SH-SY5Y (cell line): ENCODE measurements at regions not wholly inside any gene's neighbourhood (a gene's known extent, or its start where the extent isn't known, plus 50 kb on each side); places are given as distances from the start of the nearest gene placed in this dataset.

Experiments used
- GATA2 ChIP-seq: IDR thresholded peaks from 2 replicates; pipeline ENCODE4 v1.6.1; 2011; ENCODE audit warnings: mild to moderate bottlenecking, low read depth, low read length
- GATA3 ChIP-seq: IDR thresholded peaks from 2 replicates; pipeline ENCODE4 v1.6.1; 2011; ENCODE audit warnings: low read depth, mild to moderate bottlenecking, low read length, moderate library complexity

GRCh38 chr17:13665872-13666635 lies 64.3 kb upstream of the HS3ST3A1 start:
- TF ChIP-seq GATA3 (no peak), GATA2 (no peak)

- TF ChIP-seq GATA2: no peak
- TF ChIP-seq GATA3: no peak
Observed at GRCh38 chr17:13671341-13671740, 69.6 kb upstream of the HS3ST3A1 start.

DNA sequence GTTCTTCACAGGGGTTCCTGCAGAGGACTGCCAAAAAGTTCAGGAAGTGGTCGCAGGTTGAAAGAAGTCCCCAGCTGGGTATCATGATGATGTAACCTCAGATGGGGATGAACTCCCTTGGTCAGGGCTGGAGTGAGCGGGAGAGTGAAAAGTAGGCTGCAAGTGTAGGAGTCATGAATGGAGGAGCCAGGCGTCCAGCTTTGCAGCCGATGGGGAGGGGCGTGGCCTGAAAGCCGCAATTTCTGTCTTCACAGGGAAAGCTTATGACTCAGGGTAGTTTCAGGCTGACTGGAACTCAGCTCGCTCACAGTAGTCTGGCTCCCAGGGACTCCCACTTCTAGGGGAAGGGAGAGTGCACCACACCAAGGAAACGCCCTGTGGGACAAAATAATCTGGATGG lies 70.0 kb upstream of the HS3ST3A1 start:
- TF ChIP-seq GATA2 (no peak), GATA3 (no peak)

GRCh38 chr17:13678361-13678760 lies 76.6 kb upstream of the HS3ST3A1 start:
- TF ChIP-seq GATA3 (no peak), GATA2 (no peak)

- TF ChIP-seq GATA2: no peak
- no peak for TF ChIP-seq GATA3
Observed at GRCh38 chr17:13678841-13679240, 77.1 kb upstream of the HS3ST3A1 start.

- TF ChIP-seq GATA2: no peak
Observed at GRCh38 chr17:13688716-13689115, 87.0 kb upstream of the HS3ST3A1 start.

DNA sequence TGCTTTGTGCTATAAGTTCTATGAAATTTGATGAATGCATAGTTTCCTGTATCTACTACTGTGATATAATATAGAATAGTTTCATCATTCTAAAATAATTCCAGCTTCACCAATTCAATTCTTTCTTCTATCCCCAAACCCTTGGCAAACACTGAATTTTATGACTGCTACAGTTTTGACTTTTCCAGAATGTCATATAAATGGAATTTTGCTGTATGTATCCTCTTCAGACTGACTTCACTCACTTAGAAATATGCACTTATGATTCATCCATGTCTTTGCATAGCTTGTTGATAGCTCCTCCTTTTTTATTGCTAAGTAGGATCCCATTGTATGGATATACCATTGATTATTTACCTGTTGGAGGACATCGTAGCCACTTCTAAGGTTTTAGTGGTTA lies 89.1 kb upstream of the HS3ST3A1 start:
- no peak for TF ChIP-seq GATA3

DNA sequence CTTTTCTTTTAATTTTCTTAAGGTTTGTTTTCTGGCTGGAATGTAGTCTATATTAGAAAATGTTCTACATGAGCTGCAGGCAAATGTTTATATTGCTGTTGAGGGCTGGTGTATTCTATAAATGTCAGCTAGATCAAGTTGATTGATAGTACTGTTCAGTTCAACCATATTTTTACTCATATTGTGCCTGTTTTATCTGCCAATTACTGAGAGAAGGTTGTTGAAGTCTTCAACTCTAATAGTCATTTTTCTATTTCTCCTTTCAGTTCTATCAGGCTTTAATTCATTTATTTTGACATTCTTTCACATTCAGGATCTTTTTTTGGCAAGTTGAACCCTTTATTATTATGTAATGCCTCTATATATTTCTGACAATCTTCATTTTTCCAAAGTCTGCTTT lies 93.2 kb upstream of the HS3ST3A1 start:
- TF ChIP-seq GATA2 (no peak), GATA3 (no peak)

DNA sequence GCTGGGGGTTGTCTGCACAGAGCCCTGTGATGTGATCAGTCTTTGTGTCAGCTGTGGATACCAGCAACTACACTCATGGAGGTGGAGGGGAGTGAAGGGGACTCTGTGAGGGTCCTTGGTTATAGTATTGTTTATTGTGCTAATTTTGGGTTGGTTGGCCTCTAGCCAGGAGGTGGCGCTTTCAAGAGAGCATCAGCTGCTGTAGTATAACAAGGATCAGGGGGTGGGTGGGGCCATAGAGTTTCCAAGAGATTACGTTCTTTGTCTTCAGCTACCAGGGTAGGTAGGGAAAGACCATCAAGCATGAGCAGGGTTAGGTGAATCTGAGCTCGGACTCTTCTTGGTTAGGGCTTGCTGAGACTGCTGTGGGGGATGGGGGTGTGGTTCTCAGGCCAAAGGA lies 97.1 kb upstream of the HS3ST3A1 start:
- TF ChIP-seq GATA2 (no peak), GATA3 (no peak)

GRCh38 chr17:13699261-13699660 lies 97.5 kb upstream of the HS3ST3A1 start:
- TF ChIP-seq GATA3 (no peak), GATA2 (no peak)

DNA sequence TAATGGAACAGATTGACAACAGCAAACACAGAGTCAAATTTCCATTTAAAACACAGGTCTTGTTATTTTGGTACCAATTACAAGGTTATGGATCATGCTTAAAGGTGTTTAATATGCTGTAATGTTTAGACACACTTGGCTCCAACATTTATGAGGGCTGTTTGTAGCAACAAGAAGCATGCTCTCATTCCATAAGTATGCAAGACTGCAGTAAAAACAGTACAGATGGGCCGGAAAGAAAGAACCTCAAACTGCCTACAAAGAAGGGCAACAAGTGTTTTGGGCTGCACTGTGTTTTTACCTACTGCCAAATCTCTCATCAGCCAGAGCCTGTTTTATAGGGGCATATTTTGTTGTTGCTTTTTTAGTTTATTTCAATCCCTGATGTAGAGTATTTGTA lies 100.5 kb upstream of the HS3ST3A1 start:
- TF ChIP-seq GATA3 (no peak), GATA2 (no peak)

DNA sequence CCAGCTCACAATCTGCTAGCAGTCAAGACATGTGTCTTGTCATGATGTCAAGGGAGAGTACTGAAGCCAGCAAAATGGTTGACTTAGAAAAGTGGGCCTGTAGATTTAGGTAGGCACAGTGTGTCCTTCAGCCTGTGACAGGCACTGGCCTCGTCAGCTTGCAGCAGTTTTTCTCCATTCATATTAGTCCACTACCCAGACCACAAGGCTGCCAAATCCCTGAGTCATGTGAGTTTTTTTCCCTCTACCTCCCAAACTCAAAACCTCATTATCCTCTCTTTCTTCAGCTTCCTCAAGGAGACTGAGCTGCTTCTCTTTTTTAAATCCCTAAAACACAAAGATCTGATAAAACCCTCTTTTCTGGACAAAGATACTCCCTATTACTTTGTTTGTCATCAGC lies 102.6 kb upstream of the HS3ST3A1 start:
- TF ChIP-seq GATA2 (no peak), GATA3 (no peak)

- no peak for TF ChIP-seq GATA2
- TF ChIP-seq GATA3: no peak
Observed at GRCh38 chr17:13705221-13705620, 103.5 kb upstream of the HS3ST3A1 start.

DNA sequence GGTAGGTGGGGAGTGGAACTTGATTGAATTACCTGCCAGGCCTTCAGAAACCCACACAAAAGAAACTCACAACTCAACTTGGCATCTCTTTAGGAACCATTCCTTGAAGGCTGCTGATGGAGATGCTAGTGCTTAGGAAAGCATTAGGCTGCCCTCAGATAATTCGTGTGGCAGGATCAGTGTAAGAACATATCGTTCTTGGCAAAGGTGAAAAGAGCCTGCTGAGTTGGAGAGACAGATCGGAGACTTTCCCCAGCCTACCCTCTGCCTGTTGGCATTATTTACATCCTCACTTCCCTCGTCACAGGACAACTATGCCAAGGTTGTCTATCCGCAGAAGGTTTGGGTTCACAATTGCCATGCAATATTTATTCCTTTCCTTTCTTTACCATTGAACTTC lies 120.0 kb upstream of the HS3ST3A1 start:
- no peak for TF ChIP-seq GATA2
- no peak for TF ChIP-seq GATA3

DNA sequence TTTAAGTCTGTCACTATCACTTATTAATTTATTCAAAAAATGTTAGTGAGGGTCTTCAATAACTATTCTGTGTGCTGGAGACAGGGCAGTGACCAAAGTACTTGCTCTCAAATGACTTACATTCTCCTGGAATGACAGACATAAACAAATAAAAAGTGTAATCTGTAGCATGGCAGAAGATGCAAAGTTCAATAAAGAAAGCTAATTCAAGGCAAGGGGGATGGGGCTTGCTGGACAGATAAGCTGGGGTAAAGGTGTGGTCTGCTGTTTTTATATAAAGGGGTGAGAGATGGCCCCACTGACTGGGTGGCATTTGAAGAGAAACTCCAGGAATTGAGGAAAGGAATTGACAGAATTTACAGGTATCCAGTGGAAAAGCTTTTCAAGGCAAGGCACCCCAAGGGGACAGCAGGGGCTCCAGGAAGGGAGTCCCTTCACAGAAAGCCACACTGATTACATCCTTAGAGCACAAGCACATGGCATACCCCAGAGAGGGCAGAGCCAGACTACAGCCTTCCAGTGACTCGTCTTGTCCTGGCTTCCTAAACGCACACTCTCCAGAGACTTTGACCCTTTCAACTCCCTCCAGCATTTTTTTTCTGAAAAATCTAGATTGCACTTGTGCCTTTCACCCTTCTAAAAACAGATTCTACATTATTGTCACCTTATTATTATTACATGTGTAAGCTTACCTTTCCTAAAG lies 123.7 kb upstream of the HS3ST3A1 start:
- TF ChIP-seq GATA3 (no peak), GATA2 (no peak)
